GM12891 (cell line): ENCODE measurements at regions not wholly inside any gene's neighbourhood (a gene's known extent, or its start where the extent isn't known, plus 50 kb on each side); places are given as distances from the start of the nearest gene placed in this dataset.

ENCODE experiments used
- POLR2A ChIP-seq: IDR thresholded peaks from 2 replicates; pipeline ENCODE4 v1.6.1; 2011; ENCODE audit warnings: low read depth, low read length, control low read depth
- POLR2AphosphoS5 ChIP-seq: IDR thresholded peaks from 2 replicates; pipeline ENCODE4 v1.6.1; 2011; ENCODE audit warnings: low read depth, low read length, control low read depth
- TAF1 ChIP-seq: IDR thresholded peaks from 2 replicates; pipeline ENCODE4 v1.6.1; 2011; ENCODE audit warnings: low read depth, low read length, control low read depth

DNA sequence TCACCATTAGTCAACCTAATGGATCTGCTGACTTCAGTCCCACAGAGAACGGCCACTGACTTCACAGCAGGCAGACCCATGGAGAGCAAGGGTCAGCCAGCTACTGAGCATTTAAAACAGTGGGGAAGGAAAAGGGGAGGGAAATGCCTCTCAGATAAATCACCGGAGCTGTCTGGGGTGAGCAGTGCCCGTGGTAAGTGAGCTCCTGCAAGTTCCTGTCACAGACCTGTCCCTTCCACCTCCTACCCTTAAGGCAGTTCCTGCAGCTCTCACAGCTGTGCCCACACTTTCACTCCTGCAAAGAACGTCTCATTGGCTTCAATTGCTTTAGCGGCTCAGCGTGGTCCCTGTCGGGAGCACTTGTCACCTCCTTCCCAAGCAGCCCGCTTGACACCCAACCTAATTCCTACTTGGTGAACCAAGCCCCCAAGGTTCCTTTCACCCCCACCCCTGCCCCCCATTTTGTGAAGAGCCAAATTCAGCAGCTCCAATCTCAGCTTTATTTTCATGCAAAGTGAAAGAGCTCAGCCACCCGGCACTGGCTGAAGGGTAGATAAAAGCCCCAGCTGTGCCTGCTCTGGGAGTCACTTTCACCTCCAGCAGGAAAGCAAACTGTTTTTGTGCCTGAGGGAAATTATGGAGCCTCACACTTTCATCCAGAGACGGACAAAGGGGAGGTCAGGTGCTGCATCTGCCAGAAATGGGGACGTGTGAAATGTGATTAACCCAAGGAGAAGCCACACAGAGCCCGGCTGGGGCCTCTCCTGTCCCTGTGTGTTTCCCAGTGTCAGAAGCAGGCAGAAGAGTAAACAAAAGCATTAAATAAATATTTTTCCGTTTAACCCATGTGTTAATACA, 306.2 kb downstream of the TTLL7 start:
- 0 out of 2 replicates have a peak, but pooled peaks have one; percentile 28 for TF ChIP-seq TAF1
- TF ChIP-seq POLR2AphosphoS5: no peak
- TF ChIP-seq POLR2A: no peak
